GM18873 (cell line): ENCODE measurements at regions not wholly inside any gene's neighbourhood (a gene's known extent, or its start where the extent isn't known, plus 50 kb on each side); places are given as distances from the start of the nearest gene placed in this dataset.
A peak's percentile ranks its signal among the peaks of the same experiment; 100 is the strongest.

ENCODE experiments used
- ATAC-seq: cut with Tn5 transposase; IDR thresholded peaks from one replicate; pipeline ENCODE4 v1.9.1; 2021; ENCODE audit warnings: mild to moderate bottlenecking, moderate library complexity, moderate number of reproducible peaks; ENCODE audit not compliant: unreplicated experiment, low FRiP score

DNA sequence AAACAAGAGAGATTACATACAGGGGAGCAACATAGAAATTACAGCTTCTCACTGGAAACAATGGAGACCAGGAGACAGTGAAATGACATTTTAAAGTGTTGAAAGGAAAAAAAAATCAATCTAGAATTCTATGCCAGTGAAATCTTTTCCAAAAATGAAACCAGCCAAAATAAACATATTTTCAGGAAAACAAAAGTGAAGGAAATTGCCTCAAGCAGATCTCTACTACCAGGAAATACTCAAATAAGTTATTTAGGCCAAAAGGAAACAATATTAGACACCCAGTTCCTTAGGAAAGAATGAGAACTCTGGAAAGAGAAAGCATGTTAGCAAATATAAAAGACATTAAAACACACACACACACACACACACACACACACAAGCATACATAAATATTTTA lies 339.9 kb upstream of the NCKAP5 start:
- no peak for ATAC-seq

DNA sequence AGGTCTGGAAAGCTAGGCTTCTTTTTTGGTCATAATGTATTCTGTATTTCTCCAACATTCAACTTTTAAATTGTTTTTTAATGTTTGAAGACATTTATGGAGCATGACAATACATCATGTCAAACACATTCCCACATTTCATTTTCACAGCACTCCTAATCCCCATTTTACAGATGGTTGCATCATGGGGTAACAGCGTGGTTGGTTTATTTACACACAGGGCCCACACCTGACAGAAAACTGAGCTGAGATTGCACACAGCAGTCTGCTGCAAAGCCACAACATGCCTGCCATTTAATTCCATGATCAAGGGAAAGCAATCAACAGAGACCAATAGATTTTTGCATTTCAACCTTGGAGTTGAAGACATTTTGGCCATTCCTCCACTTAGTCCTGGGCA lies 335.7 kb upstream of the MGAT5 start:
- ATAC-seq: no peak

- ATAC-seq: no peak
These were observed 334.6 kb upstream of the MGAT5 start for GRCh38 chr2:133919285-133919684.

GRCh38 chr2:133927894-133928293 lies 326.0 kb upstream of the MGAT5 start:
- ATAC-seq: no peak

DNA sequence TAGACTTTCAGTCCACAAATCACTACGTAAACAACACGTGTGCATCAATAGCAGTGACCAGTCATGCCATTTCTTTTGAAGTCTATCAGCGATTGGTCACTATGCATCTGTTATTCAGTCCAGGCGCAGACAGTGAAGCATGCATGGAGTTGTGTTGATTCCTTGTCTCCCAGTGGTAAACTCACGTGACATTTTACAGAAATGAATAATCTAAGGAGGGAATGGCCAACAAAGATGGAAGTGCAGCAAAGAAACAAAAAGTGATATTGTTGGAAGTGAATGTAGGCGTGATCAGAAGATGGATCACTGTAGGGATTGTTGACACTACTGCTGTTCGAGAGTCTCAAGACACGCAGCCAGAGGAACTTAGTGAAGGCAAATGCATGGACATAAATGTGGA lies 317.8 kb upstream of the MGAT5 start:
- no peak for ATAC-seq

DNA sequence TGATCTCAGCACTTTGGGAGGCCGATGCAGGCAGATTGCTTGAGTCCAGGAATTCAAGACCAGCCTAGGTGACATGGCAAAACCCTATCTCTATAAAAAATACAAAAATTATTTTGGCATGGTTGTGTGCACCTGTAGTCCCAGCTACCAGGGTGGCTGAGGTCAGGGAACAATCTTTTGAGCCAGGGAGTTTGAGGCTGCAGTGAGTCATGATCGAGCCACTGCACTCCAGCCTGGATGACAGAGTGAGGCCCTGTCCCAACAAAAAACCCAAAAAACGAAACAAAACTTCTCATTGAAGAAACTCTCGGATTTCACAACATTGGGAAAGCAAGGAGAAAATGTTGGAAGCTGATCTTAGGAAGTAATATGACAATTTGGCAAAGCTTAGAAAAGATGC lies 317.3 kb upstream of the MGAT5 start:
- no peak for ATAC-seq

DNA sequence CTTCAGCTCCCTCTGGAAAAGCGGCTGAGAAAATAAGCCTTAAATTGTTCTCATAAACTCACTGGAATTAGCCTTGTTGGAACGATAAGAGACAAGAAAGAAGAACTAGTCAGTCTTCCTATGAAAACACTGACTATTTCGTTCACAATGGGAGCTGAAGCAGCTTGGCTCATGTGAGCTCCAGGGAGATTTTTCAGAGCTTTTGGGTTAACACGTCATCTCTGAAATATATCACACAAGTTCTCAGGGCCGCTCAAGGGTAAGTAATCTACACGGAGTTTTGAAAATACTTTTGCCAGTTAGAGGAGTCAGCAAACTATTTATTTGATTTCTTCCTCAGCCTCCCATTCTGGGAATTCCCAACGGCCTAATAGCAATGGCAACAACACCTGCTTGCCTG lies 316.2 kb upstream of the MGAT5 start:
- no peak for ATAC-seq

DNA sequence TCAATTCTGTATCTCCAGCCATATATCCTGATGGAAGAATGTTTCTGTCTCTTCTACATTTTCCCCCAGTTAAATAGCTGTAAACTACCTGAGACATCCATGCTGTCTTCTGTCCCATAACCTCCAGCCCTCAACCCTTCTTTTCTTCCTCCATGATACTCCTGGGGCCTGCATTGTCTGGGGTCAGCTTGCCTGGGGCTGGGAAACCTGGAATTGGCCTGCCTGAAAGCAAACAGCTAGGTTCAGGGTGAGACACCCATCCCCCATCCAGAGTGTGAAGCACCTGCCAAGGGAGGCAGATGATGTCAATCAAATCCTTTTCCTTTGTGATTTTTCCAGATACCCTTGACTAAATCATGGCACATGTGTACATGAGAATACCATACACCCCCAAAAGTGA lies 313.7 kb upstream of the MGAT5 start:
- ATAC-seq: no peak

DNA sequence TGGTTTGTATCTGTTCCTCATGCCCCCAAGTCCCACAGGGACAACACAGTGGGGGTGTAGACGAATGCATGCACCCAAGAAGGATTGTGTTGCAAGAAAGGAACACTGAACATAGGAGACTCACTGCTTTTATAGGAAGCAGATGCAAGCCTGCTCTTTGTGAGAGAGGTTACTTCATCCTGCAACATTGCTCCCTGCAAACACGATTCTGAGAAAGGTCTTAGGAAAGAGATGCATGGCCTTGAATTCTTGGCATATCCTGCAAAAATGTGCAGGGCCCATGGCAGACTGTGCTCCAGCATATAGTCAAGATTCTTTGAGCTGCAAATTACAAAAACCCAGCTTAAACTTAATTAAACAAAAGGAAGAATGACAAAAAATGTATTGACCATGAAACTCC lies 312.2 kb upstream of the MGAT5 start:
- ATAC-seq: no peak

DNA sequence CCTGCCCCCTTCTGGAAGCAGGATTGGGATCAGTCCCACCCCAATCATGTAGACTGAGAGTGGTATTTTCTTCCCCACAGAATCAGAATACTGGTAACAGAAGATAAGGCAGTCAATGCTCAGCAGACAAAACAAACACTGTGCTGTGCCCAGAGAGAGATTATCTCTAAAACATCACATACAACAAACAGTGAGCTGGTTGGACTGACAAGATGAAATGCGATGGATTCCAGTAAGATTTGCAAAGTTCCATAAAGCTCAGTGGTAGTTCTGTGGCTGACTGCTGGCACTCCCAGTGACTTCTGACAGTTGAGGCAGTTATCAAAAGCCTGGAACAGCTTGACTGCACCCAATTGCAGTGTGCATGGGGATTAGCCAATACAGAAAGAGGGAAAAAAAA lies 311.5 kb upstream of the MGAT5 start:
- no peak for ATAC-seq

DNA sequence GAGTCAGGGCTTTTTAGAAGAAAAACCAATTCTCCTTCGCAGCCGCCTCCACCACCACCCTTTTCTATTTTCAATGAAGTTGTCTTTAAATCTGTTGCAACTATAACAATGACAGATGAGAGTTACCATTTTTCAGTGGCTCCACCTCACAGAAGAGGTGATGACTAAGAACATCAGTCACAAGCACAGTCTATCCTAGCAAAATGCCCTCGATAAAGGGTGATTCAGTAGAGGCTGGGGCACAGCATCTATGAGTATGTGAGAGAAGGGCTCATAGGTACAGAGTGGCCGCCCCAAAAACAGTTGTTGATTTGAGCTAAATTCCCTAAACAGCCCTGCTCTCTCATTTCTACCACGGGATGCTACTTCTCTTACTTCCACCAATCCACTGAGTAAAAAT lies 310.8 kb upstream of the MGAT5 start:
- ATAC-seq: no peak

DNA sequence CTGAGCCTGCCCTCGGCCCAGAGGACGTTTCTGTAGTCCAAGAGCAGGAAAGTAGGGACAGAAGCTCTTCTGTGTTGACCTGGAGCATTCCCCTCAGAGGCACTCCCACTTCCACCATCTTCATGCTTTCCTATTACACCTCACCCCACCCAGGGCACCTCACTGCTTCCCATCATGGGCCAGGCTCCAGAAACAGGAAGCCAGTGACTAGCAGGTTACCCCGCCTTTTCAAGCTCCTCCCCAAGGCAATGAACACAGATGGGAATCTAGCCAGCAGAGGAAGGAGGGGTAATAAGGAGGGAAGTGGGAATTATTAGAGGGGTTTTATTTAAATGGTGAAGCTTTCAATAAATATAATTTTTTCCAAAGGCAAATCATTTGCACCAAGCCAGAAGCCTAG lies 308.8 kb upstream of the MGAT5 start:
- no peak for ATAC-seq

DNA sequence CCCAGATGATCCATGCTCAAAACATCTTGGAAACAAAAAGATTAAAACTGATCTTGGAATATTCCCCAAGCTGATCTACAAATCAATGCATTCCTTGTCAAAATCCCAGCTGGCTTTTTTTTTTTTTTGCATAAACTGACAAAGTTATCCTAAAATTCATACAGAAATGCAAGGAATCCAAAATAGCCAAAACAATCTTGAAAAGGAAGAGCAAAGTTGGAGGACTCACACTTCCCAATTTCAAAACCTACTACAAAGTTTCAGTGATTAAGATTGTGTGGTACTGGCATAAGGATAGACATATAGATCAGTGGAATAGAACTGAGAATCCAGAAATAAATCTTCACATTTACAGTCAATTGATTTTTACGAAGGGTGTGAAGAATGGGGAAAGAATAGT lies 306.8 kb upstream of the MGAT5 start:
- no peak for ATAC-seq

DNA sequence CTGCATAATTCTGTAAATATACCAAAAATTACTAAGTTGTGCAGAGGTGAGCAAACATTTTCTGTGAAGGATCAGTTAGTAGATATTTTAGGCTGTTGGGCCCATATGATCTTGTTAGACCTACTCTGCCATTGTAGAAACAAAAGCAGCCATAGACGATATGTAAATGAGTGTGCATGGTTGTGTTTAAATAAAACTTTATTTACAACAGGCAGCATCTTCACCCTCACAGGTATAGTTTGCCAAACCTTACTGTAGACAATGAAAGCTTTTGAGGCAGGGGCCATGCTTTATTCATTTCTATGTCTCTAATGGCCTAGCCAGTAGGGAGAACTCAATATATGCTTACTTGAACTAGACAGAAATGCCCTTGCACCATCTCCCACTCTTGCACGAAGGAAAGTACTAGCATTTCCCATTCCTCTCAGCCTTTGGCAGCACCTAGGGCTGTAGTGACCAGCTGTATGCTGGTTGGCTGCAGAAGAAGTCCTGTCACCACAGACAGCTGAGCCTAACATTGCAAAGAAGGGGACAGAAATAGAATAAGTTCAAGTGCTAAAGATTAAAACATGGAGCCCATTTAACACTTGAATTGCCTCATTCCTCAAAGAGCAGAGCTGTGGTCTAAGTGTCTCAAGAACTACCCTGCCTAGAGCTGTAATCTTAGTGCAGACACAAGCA lies 305.1 kb upstream of the MGAT5 start:
- ATAC-seq: no peak

- no peak for ATAC-seq
These were observed 304.3 kb upstream of the MGAT5 start for GRCh38 chr2:133949595-133949994.

GRCh38 chr2:133951209-133951608 lies 302.7 kb upstream of the MGAT5 start:
- no peak for ATAC-seq

GRCh38 chr2:133952420-133952819 lies 301.5 kb upstream of the MGAT5 start:
- ATAC-seq: no peak

- ATAC-seq: no peak
These were observed 301.0 kb upstream of the MGAT5 start for GRCh38 chr2:133952896-133953295.

GRCh38 chr2:133953524-133953923 lies 300.3 kb upstream of the MGAT5 start:
- ATAC-seq: peak; percentile 81

GRCh38 chr2:133954636-133955035 lies 299.2 kb upstream of the MGAT5 start:
- ATAC-seq: no peak

DNA sequence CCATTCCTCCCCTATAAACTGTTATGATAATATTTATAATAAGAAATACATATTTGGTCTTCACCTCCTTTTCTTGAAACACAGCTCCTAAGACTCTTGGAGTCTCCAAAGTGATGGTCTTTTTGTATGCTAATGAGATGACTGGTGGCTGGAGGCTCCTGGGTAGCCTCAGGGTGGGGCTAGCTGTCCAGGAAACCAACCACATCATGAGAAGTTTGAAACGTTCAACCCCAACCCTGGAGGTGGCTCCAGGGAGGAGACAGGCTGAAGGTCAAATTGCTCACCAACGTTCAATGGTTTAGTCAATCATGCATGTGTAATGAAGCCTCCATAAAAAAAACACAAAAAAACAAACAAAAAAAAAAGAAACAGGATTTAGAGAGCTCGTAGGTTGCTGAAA lies 298.7 kb upstream of the MGAT5 start:
- ATAC-seq: no peak

GRCh38 chr2:133956434-133956935 lies 297.4 kb upstream of the MGAT5 start:
- ATAC-seq: no peak
